NCI-H2196 treated with DMSO at 0.1 percent for 48 hours (cell line): ENCODE measurements at regions not wholly inside any gene's neighbourhood (a gene's known extent, or its start where the extent isn't known, plus 50 kb on each side); places are given as distances from the start of the nearest gene placed in this dataset.
A peak's percentile ranks its signal among the peaks of the same experiment; 100 is the strongest.

ENCODE experiments used
- DNase-seq: peaks from one replicate; lab custom pipeline; 2025; ENCODE audit not compliant: unreplicated experiment; lab: John Stamatoyannopoulos, UW

DNA sequence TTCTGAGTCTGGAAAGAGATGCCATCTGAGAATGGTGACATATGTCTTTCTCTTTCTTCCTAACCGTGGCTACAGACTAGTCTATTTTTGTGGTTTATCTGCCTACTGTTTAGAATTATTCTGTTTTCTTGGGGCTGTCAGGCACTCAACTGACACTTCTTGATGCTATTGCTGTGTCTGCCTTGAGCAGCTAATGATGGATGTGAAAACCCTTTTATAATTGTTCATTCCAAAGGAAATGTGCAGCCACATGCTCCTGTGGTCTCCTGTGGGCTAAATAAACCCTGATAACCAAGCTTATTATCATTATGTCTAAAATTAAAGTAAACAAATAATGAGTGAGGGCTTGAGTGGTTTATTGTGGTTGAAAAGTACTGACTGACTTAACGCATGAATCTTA lies 52.7 kb upstream of the CXADR start:
- no peak for DNase-seq

DNA sequence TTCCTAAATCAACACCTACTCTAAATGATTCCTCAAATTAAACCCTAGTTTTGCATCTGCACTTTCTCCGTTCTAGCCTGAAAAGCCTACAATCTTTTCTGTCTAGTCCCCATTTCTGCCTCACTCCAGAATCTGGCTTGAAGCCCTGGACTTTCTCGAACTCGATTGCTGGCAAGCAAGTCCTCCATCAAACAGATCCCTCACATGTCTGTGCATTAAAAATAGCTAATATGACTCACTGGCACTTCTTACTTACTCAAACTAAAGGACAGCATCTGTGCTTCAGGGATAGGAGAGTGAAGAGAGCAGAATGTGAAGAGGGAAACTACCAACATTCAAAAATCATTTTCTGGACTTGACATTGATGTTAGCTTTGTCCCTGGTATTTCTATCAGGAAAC lies 51.8 kb upstream of the CXADR start:
- DNase-seq, result no peak

DNA sequence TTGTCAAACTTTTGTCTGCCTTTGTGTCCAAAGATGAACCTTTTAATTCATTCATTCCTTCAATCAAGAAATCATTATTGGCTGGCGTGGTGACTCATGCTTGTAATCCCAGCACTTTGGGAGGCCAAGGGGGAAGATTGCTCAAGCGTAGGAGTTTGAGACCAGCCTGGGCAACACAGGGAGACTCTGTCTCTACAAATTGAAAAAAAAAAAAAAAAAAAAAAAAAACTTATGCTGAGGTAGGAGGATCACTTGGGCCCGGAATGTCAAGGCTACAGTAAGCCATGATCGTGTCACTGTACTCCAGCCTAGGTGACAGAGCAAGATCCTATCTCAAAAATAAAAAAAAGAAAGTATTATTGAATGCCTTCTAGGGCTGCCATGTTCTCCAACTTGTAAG lies 51.3 kb upstream of the CXADR start:
- no peak for DNase-seq

DNA sequence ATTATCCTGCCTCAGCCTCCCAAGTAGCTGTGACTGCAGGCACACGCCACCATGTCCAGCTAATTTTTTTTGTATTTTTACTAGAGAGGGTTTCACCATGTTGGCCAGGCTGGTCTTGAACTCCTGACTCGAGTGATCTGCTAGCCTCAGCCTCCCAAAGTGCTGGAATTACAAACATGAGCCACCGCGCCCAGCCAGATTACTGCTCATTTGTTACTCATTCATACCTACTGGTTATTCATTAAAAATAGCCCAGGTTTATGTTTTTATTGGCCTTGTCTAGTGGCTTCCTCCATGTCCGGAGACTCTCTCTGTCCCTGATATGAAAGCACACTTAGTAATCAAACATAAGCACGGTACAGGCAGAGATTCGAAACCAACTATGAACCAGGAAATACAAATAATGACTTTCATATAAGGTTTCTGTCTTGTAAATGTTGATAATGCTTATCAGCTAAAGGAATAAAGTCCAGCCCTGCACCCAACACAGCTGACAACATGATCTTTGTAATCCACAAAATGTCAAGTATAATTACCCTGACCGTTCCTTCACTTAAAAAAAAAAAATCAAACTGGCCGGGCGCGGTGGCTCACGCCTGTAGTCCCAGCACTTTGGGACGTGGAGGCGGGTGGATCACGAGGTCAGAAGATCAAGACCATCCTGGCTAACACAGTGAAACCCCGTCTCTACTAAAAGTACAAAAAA lies 50.4 kb upstream of the CXADR start:
- peak; percentile 44 for DNase-seq
